Progenitor cell of endocrine pancreas (in vitro differentiated cells): ENCODE measurements at regions not wholly inside any gene's neighbourhood (a gene's known extent, or its start where the extent isn't known, plus 50 kb on each side); places are given as distances from the start of the nearest gene placed in this dataset.
A peak's percentile ranks its signal among the peaks of the same experiment; 100 is the strongest.

Source experiments
- DNase-seq: peaks from one replicate; pipeline ENCODE4 v3.0.0; 2021; ENCODE audit warnings: low spot score; ENCODE audit not compliant: unreplicated experiment
- H3K27ac Mint-ChIP-seq: 2 replicates; pipeline ENCODE4 v1.8.0; 2021; ENCODE audit warnings: mild to moderate bottlenecking, moderate library complexity, mixed read lengths
- H3K27me3 Mint-ChIP-seq: 2 replicates; pipeline ENCODE4 v1.8.0; 2021; ENCODE audit warnings: mixed read lengths
- H3K36me3 Mint-ChIP-seq: 2 replicates; pipeline ENCODE4 v1.8.0; 2022; ENCODE audit warnings: mixed read lengths; ENCODE audit not compliant: insufficient read depth
- H3K4me1 Mint-ChIP-seq: 2 replicates; pipeline ENCODE4 v1.8.0; 2021; ENCODE audit warnings: low read depth, mixed read lengths
- H3K4me3 Mint-ChIP-seq: 2 replicates; pipeline ENCODE4 v1.8.0; 2021; ENCODE audit warnings: low read depth, mild to moderate bottlenecking, moderate library complexity, mixed read lengths
- H3K9me3 Mint-ChIP-seq: 2 replicates; pipeline ENCODE4 v1.8.0; 2021; ENCODE audit warnings: low read depth, mixed read lengths
- TF ChIP-seq, protein P1 (sequence below): fragments of 200-600 bp; sonication (generic); IDR thresholded peaks from one replicate; pipeline ENCODE4 v1.5.0; 2021; ENCODE audit warnings: antibody characterized with exemption, mild to moderate bottlenecking; ENCODE audit not compliant: unreplicated experiment

- peaks cover 22% of the 10 kb centered on the region for H3K4me1 Mint-ChIP-seq
- no peak for DNase-seq
- H3K27ac Mint-ChIP-seq: peak overlapping the region; percentile 54
Observed at GRCh38 chr3:72582211-72582878, 265.9 kb downstream of the SHQ1 start.

GRCh38 chr3:72580900-72581299 is 267.3 kb downstream of the SHQ1 start:
- Mint-ChIP-seq H3K4me3 (no peak overlapping the region), H3K4me1 (peaks cover 18% of the 10 kb centered on the region), H3K27me3 (no peaks in the 10 kb centered on the region), H3K9me3 (no peaks in the 10 kb centered on the region), H3K36me3 (no peaks in the 10 kb centered on the region), H3K27ac (no peak overlapping the region)
- DNase-seq: no peak
- TF ChIP-seq, protein P1, sequence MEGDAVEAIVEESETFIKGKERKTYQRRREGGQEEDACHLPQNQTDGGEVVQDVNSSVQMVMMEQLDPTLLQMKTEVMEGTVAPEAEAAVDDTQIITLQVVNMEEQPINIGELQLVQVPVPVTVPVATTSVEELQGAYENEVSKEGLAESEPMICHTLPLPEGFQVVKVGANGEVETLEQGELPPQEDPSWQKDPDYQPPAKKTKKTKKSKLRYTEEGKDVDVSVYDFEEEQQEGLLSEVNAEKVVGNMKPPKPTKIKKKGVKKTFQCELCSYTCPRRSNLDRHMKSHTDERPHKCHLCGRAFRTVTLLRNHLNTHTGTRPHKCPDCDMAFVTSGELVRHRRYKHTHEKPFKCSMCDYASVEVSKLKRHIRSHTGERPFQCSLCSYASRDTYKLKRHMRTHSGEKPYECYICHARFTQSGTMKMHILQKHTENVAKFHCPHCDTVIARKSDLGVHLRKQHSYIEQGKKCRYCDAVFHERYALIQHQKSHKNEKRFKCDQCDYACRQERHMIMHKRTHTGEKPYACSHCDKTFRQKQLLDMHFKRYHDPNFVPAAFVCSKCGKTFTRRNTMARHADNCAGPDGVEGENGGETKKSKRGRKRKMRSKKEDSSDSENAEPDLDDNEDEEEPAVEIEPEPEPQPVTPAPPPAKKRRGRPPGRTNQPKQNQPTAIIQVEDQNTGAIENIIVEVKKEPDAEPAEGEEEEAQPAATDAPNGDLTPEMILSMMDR: no peak

More at GRCh38 chr3:72582211-72582878, 265.9 kb downstream of the SHQ1 start:
- TF ChIP-seq, protein P1: no peak
- no peaks in the 10 kb centered on the region for H3K9me3 Mint-ChIP-seq
- no peaks in the 10 kb centered on the region for H3K36me3 Mint-ChIP-seq
- no peak overlapping the region for H3K4me3 Mint-ChIP-seq
- H3K27me3 Mint-ChIP-seq: no peaks in the 10 kb centered on the region

GRCh38 chr3:72580246-72580756 is 267.9 kb downstream of the SHQ1 start:
- Mint-ChIP-seq H3K4me1 (peaks cover 17% of the 10 kb centered on the region), H3K27ac (no peak overlapping the region), H3K36me3 (no peaks in the 10 kb centered on the region), H3K27me3 (no peaks in the 10 kb centered on the region), H3K9me3 (no peaks in the 10 kb centered on the region), H3K4me3 (no peak overlapping the region)
- TF ChIP-seq, protein P1: no peak
- DNase-seq: no peak

GRCh38 chr3:72579581-72580245 is 268.5 kb downstream of the SHQ1 start:
- Mint-ChIP-seq H3K4me1 (peaks cover 17% of the 10 kb centered on the region), H3K27ac (no peak overlapping the region), H3K36me3 (no peaks in the 10 kb centered on the region), H3K4me3 (no peak overlapping the region), H3K27me3 (no peaks in the 10 kb centered on the region), H3K9me3 (no peaks in the 10 kb centered on the region)
- TF ChIP-seq, protein P1: no peak
- no peak for DNase-seq

DNA sequence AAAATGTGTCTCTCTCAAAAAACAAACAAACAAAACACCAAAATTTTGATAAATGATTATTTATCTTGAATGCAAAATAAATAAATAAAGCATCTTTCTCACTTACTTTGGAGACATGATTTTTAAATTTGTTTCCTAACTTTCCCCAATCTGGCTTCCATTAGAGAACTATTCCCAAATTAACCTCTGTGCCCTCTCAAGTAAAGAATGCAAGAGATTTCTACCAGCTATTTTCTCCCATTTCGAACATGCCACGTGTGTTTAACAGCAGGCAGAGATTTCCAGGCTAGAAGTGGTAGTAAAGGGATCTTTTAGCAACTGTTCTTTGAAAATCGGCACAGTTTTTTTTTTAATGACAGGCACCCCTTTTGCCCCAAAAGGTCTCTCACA is 269.1 kb downstream of the SHQ1 start:
- no peaks in the 10 kb centered on the region for H3K27me3 Mint-ChIP-seq
- peaks cover 17% of the 10 kb centered on the region for H3K4me1 Mint-ChIP-seq
- no peak for DNase-seq
- H3K4me3 Mint-ChIP-seq: no peak overlapping the region
- no peaks in the 10 kb centered on the region for H3K36me3 Mint-ChIP-seq
- TF ChIP-seq, protein P1: no peak
- no peak overlapping the region for H3K27ac Mint-ChIP-seq
- H3K9me3 Mint-ChIP-seq: no peaks in the 10 kb centered on the region
